ENCODE measurements at regions not wholly inside any gene's neighbourhood (a gene's known extent, or its start where the extent isn't known, plus 50 kb on each side); places are given as distances from the start of the nearest gene placed in this dataset.

DNA sequence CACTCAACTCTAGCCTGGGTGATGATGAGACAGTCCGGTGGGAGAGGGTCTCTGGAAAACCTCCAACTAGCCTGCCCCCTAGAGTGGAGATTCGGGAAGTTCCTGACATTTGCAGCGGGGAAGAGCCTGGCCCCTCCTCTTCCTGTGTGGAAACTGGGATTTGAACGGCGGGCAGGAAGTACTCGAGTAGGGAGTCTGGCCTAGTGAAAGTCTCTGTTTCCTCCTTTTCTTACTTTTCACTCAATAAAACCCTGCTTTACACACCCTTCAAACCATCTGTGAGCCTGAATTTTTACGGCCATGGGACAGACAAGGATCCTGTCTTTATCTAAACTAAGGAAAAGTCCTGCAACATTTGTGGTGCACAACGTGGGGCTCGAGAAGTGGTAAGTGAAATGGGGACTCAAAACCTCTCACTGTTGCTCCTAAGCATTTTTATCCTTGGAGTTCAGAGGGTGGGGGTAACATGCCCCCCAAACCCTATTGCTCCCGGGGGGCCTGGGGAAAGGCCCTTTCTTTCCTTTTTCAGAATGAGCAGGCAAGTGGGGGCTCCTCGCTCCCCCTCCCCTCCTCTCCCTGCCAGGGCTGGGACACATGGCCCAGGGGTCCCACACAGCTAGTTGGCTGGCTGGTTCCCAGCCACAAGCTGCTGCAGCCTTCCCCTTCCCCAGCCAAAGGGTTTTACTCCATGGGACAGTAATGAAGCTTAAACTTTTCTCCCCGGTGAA is 224.7 kb upstream of the GBE1 start:
- TF ChIP-seq CTCF (IDR thresholded peaks at IDR 0.05) (no peak), POLR2A (IDR thresholded peaks at IDR 0.05) (no peak)

Measured in heart left ventricle (tissue), 13 donors.